HL-60 (cell line): ENCODE measurements at regions not wholly inside any gene's neighbourhood (a gene's known extent, or its start where the extent isn't known, plus 50 kb on each side); places are given as distances from the start of the nearest gene placed in this dataset.

Experiments used
- GABPA ChIP-seq: IDR thresholded peaks from 2 replicates; pipeline ENCODE4 v1.6.1; 2012; ENCODE audit warnings: low read depth
- POLR2AphosphoS5 ChIP-seq: IDR thresholded peaks from 2 replicates; pipeline ENCODE4 v1.6.1; 2012; ENCODE audit warnings: low read depth
- SPI1 ChIP-seq: IDR thresholded peaks from 2 replicates; pipeline ENCODE4 v1.6.1; 2012; ENCODE audit warnings: low read depth, mild to moderate bottlenecking, borderline replicate concordance
- TF ChIP-seq, protein P1 (sequence below): IDR thresholded peaks from one replicate; pipeline ENCODE4 v1.5.1; 2011; ENCODE audit warnings: low read length, control low read depth, inconsistent platforms; ENCODE audit not compliant: insufficient read depth
- TF ChIP-seq, protein P2 (sequence below): IDR thresholded peaks from 2 replicates; pipeline ENCODE4 v1.6.1; 2012; ENCODE audit warnings: low read depth; ENCODE audit not compliant: insufficient replicate concordance

DNA sequence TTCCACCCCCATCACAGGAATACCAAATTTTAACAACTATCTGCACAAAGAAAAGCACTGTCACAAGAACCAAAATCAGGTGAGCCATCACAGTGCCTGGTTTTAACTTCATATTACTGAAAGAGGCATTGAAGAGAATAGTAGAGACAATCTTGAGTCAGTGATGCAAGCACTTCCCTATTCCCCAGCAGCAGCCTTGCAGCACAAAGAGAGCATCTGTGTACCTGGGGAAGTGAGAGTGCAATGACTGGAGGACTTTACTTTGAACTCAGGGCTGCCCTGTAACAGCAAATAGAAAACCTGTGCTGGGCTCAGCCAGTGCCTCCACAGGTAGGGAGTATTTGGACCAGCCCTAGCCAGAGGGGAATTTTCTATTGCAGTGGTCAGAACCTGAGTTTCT is 361.8 kb downstream of the TEX13C start:
- TF ChIP-seq, protein P1, sequence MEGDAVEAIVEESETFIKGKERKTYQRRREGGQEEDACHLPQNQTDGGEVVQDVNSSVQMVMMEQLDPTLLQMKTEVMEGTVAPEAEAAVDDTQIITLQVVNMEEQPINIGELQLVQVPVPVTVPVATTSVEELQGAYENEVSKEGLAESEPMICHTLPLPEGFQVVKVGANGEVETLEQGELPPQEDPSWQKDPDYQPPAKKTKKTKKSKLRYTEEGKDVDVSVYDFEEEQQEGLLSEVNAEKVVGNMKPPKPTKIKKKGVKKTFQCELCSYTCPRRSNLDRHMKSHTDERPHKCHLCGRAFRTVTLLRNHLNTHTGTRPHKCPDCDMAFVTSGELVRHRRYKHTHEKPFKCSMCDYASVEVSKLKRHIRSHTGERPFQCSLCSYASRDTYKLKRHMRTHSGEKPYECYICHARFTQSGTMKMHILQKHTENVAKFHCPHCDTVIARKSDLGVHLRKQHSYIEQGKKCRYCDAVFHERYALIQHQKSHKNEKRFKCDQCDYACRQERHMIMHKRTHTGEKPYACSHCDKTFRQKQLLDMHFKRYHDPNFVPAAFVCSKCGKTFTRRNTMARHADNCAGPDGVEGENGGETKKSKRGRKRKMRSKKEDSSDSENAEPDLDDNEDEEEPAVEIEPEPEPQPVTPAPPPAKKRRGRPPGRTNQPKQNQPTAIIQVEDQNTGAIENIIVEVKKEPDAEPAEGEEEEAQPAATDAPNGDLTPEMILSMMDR = no peak
- TF ChIP-seq, protein P2, sequence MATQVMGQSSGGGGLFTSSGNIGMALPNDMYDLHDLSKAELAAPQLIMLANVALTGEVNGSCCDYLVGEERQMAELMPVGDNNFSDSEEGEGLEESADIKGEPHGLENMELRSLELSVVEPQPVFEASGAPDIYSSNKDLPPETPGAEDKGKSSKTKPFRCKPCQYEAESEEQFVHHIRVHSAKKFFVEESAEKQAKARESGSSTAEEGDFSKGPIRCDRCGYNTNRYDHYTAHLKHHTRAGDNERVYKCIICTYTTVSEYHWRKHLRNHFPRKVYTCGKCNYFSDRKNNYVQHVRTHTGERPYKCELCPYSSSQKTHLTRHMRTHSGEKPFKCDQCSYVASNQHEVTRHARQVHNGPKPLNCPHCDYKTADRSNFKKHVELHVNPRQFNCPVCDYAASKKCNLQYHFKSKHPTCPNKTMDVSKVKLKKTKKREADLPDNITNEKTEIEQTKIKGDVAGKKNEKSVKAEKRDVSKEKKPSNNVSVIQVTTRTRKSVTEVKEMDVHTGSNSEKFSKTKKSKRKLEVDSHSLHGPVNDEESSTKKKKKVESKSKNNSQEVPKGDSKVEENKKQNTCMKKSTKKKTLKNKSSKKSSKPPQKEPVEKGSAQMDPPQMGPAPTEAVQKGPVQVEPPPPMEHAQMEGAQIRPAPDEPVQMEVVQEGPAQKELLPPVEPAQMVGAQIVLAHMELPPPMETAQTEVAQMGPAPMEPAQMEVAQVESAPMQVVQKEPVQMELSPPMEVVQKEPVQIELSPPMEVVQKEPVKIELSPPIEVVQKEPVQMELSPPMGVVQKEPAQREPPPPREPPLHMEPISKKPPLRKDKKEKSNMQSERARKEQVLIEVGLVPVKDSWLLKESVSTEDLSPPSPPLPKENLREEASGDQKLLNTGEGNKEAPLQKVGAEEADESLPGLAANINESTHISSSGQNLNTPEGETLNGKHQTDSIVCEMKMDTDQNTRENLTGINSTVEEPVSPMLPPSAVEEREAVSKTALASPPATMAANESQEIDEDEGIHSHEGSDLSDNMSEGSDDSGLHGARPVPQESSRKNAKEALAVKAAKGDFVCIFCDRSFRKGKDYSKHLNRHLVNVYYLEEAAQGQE = no peak
- TF ChIP-seq GABPA (no peak), POLR2AphosphoS5 (no peak), SPI1 (peak; percentile 72; the same call in 1 of the 2 replicates)
